Trophoblast cell (in vitro differentiated cells and primary cell): ENCODE measurements at regions not wholly inside any gene's neighbourhood (a gene's known extent, or its start where the extent isn't known, plus 50 kb on each side); places are given as distances from the start of the nearest gene placed in this dataset.

Source experiments
- DNase-seq, 2 donors: peaks; one replicate each; pipeline ENCODE4 v3.0.0-alpha.2; 2016
- H2AFZ ChIP-seq: 2 replicates; pipeline ENCODE4 v1.6.1; 2013; ENCODE audit warnings: low read length, moderate library complexity, mild to moderate bottlenecking; ENCODE audit not compliant: insufficient read depth, poor library complexity
- H2AK5ac ChIP-seq: 2 replicates; pipeline ENCODE4 v1.6.1; 2013; ENCODE audit warnings: mild to moderate bottlenecking, low read length
- H2BK120ac ChIP-seq: 2 replicates; pipeline ENCODE4 v1.6.1; 2013; ENCODE audit warnings: low read length, mild to moderate bottlenecking, moderate library complexity; ENCODE audit not compliant: insufficient read depth, poor library complexity
- H2BK12ac ChIP-seq: 2 replicates; pipeline ENCODE4 v1.6.1; 2013; ENCODE audit warnings: mild to moderate bottlenecking, low read length, moderate library complexity
- H2BK5ac ChIP-seq: 2 replicates; pipeline ENCODE4 v1.6.1; 2013; ENCODE audit warnings: low read length, low read depth, moderate library complexity, mild to moderate bottlenecking; ENCODE audit not compliant: poor library complexity
- H3K14ac ChIP-seq: 2 replicates; pipeline ENCODE4 v1.6.1; 2013; ENCODE audit warnings: mild to moderate bottlenecking, low read length
- H3K18ac ChIP-seq: 2 replicates; pipeline ENCODE4 v1.6.1; 2013; ENCODE audit warnings: mild to moderate bottlenecking, low read length
- H3K23ac ChIP-seq: 2 replicates; pipeline ENCODE4 v1.6.1; 2013; ENCODE audit warnings: low read length
- H3K27ac ChIP-seq: 2 replicates; pipeline ENCODE4 v1.5.1; 2013; ENCODE audit warnings: low read depth, mild to moderate bottlenecking, inconsistent platforms, low read length, moderate library complexity
- H3K27me3 ChIP-seq: 2 replicates; pipeline ENCODE4 v1.6.1; 2013; ENCODE audit warnings: inconsistent platforms, mild to moderate bottlenecking, low read length, moderate library complexity; ENCODE audit not compliant: insufficient read depth
- H3K36me3 ChIP-seq, 2 experiments: 1 replicate in 1 of 2; 2 replicates in 1 of 2; pipeline ENCODE4 v1.6.1; 2013; ENCODE audit warnings: low read length in 2 of 2, mild to moderate bottlenecking in 2 of 2, moderate library complexity in 1 of 2; ENCODE audit not compliant: insufficient read depth in 2 of 2, control insufficient read depth in 1 of 2
- H3K4ac ChIP-seq: 2 replicates; pipeline ENCODE4 v1.6.1; 2013; ENCODE audit warnings: low read depth, mild to moderate bottlenecking, low read length, moderate library complexity
- H3K4me1 ChIP-seq, 2 experiments: 1 replicate in 1 of 2; 2 replicates in 1 of 2; pipeline ENCODE4 v1.6.1; 2013; ENCODE audit warnings: low read length in 2 of 2, mild to moderate bottlenecking in 2 of 2, moderate library complexity in 1 of 2; ENCODE audit not compliant: insufficient read depth in 2 of 2, control insufficient read depth in 1 of 2
- H3K4me2 ChIP-seq: 2 replicates; pipeline ENCODE4 v1.6.1; 2013; ENCODE audit warnings: inconsistent platforms, mild to moderate bottlenecking, low read length, moderate library complexity
- H3K4me3 ChIP-seq: 2 replicates; pipeline ENCODE4 v1.5.1; 2013; ENCODE audit warnings: mild to moderate bottlenecking, low read depth, low read length, inconsistent platforms
- H3K79me1 ChIP-seq: one replicate; pipeline ENCODE4 v1.6.1; 2013; ENCODE audit warnings: low read length
- H3K79me2 ChIP-seq: 2 replicates; pipeline ENCODE4 v1.6.1; 2013; ENCODE audit warnings: low read length, mild to moderate bottlenecking; ENCODE audit not compliant: control insufficient read depth, insufficient read depth, poor library complexity
- H3K9ac ChIP-seq: 2 replicates; pipeline ENCODE4 v1.6.1; 2013; ENCODE audit warnings: mild to moderate bottlenecking, low read length
- H3K9me3 ChIP-seq: 2 replicates; pipeline ENCODE4 v1.6.1; 2013; ENCODE audit warnings: low read depth, mild to moderate bottlenecking, control low read depth, inconsistent platforms, low read length; ENCODE audit not compliant: insufficient read depth
- H4K12ac ChIP-seq: 2 replicates; pipeline ENCODE4 v1.6.1; 2013; ENCODE audit warnings: low read depth, mild to moderate bottlenecking, low read length, moderate library complexity
- H4K8ac ChIP-seq: 2 replicates; pipeline ENCODE4 v1.6.1; 2013; ENCODE audit warnings: low read depth, mild to moderate bottlenecking, low read length, moderate library complexity
- H4K91ac ChIP-seq: one replicate; pipeline ENCODE4 v1.6.1; 2013; ENCODE audit warnings: low read depth, mild to moderate bottlenecking, low read length, moderate library complexity
- WGBS: extraction: QIAGEN DNeasy Blood & Tissue Kit; methylation state at CpG from one replicate; pipeline ENCODE4 v1.1.7; 2013; ENCODE audit warnings: missing lambda C conversion rate; ENCODE audit not compliant: insufficient read length, insufficient coverage; ENCODE audit errors: extremely low coverage; 5-methylcytosine and 5-hydroxymethylcytosine counted together

DNA sequence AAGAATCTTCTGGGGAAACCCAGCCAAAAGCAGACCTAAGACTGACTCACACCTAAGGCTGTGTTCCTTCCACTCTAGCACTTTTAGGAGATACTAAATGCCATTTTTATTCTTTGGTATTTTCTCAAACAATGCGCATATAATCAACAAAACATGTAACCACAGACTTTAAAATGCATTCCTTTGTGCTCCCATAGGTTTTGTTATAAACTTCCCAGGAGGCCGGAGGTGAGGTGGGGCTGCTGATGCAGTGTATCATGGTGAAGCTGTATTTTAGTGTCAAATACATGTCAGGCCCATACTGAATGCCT, 155.2 kb downstream of the BTBD3 start:
- H3K79me1 ChIP-seq: no peaks in the 10 kb centered on the region
- H3K4me3 ChIP-seq: no peak overlapping the region
- no peak overlapping the region for H2BK5ac ChIP-seq
- no peak overlapping the region for H4K8ac ChIP-seq
- no peaks in the 10 kb centered on the region for H3K79me2 ChIP-seq
- DNase-seq: no peak
- H2BK120ac ChIP-seq: no peak overlapping the region
- no peak overlapping the region for H2AK5ac ChIP-seq
- H3K4me2 ChIP-seq: no peak overlapping the region
- WGBS: no CpG with 5 or more reads among the region's 2 CpGs
- H3K14ac ChIP-seq: no peak overlapping the region
- H3K9me3 ChIP-seq: no peaks in the 10 kb centered on the region
- H3K27me3 ChIP-seq: no peaks in the 10 kb centered on the region
- no peak overlapping the region for H3K18ac ChIP-seq
- H4K91ac ChIP-seq: no peak overlapping the region
- H3K27ac ChIP-seq: no peak overlapping the region
- no peak overlapping the region for H3K23ac ChIP-seq
- H4K12ac ChIP-seq: no peak overlapping the region
- H3K9ac ChIP-seq: no peak overlapping the region
- H2AFZ ChIP-seq: no peak overlapping the region
- H3K36me3 ChIP-seq: no peaks in the 10 kb centered on the region
- no peak overlapping the region for H2BK12ac ChIP-seq
- H3K4ac ChIP-seq: no peak overlapping the region
- peaks cover 2 to 3% of the 10 kb centered on the region in 2 experiments for H3K4me1 ChIP-seq

DNA sequence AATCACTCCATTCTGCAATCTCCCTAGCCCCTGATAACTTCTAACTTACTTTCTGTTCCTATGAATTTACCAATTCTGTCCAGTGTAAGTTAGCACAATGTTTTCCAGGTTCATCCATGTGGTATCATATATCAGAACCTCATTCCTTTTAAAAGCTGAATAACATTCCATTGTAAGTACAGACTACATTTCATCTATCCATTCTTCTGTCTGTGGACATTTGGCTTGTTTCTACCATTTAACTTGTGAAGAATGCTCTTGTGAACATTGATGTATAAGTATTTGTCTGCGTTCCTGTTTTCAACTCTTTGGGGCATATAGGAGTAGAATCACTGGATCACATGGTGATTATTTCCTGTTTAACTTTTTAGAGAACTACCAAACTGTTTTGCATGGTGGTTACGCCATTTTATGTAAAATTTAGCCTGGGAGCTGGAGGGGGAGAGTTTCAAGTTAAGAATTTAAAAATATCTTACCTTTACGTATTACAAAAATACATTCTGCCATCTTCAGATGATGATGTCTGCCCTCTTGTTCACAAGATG, 156.5 kb downstream of the BTBD3 start:
- H2BK120ac ChIP-seq: no peak overlapping the region
- H3K14ac ChIP-seq: no peak overlapping the region
- no peak overlapping the region for H3K9ac ChIP-seq
- H3K4me2 ChIP-seq: no peak overlapping the region
- no peak for DNase-seq
- H3K79me1 ChIP-seq: no peaks in the 10 kb centered on the region
- no peak overlapping the region for H3K4me3 ChIP-seq
- H3K4me1 ChIP-seq: no peaks in the 10 kb centered on the region
- no peaks in the 10 kb centered on the region for H3K27me3 ChIP-seq
- H3K27ac ChIP-seq: no peak overlapping the region
- no peak overlapping the region for H3K23ac ChIP-seq
- H3K18ac ChIP-seq: no peak overlapping the region
- no peak overlapping the region for H3K4ac ChIP-seq
- no peak overlapping the region for H4K8ac ChIP-seq
- no peak overlapping the region for H2BK5ac ChIP-seq
- H2BK12ac ChIP-seq: no peak overlapping the region
- no peak overlapping the region for H4K91ac ChIP-seq
- H3K79me2 ChIP-seq: no peaks in the 10 kb centered on the region
- no CpG with 5 or more reads among the region's 3 CpGs for WGBS
- no peak overlapping the region for H2AK5ac ChIP-seq
- H3K36me3 ChIP-seq: no peaks in the 10 kb centered on the region
- H2AFZ ChIP-seq: no peak overlapping the region
- H3K9me3 ChIP-seq: no peaks in the 10 kb centered on the region
- no peak overlapping the region for H4K12ac ChIP-seq

DNA sequence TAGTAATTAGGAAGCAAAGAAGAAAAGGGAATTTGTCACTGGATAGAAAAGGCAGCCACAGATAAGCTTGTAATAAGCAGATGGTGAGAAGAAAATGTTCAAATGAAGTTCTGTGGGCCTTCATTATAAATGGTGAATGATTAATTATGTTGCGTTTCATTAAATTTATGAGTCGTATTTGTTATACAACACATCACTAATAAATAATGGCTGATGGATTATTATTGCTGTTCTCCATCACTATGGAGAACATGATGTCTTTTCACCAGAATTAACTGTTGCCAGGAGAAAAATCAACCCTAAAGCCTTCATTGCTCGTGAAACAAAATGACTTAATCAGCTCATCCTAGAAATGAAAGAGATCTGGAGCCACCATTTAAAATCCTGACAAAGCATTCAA, 158.5 kb downstream of the BTBD3 start:
- no peak overlapping the region for H3K4ac ChIP-seq
- no peak overlapping the region for H2BK12ac ChIP-seq
- DNase-seq: no peak
- no peaks in the 10 kb centered on the region for H3K36me3 ChIP-seq
- H3K23ac ChIP-seq: no peak overlapping the region
- no peaks in the 10 kb centered on the region for H3K79me1 ChIP-seq
- no peak overlapping the region for H4K8ac ChIP-seq
- no peak overlapping the region for H2BK120ac ChIP-seq
- no peak overlapping the region for H4K12ac ChIP-seq
- H3K4me2 ChIP-seq: no peak overlapping the region
- no peak overlapping the region for H3K27ac ChIP-seq
- H2BK5ac ChIP-seq: no peak overlapping the region
- no peaks in the 10 kb centered on the region for H3K4me1 ChIP-seq
- no peak overlapping the region for H3K14ac ChIP-seq
- H3K79me2 ChIP-seq: no peaks in the 10 kb centered on the region
- no peak overlapping the region for H2AK5ac ChIP-seq
- H2AFZ ChIP-seq: no peak overlapping the region
- no peak overlapping the region for H3K9ac ChIP-seq
- no peak overlapping the region for H3K18ac ChIP-seq
- H3K4me3 ChIP-seq: no peak overlapping the region
- H4K91ac ChIP-seq: no peak overlapping the region
- H3K9me3 ChIP-seq: no peaks in the 10 kb centered on the region
- H3K27me3 ChIP-seq: no peaks in the 10 kb centered on the region
- no CpG with 5 or more reads among the region's 3 CpGs for WGBS

DNA sequence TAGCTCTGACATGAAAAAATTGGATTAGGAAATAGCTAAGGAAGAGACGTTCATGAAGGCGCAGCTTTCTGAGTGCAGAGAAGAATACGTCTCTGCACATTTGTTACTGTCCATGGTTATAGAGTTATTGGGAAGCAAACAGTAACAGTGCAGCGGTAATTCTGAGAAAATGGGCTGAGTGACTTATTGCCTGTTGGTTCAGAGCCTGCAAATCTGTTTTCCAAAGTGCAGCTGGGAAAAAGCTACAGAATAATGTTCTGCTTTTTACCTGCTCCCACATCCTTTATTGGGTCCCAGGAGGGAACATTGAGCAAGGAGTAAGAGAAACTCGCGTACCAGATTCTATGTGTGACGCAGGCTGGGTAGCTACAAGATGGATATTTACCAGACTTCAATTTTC, 160.2 kb downstream of the BTBD3 start:
- Histone ChIP-seq H4K12ac (no peak overlapping the region), H3K18ac (no peak overlapping the region), H3K36me3 (no peaks in the 10 kb centered on the region), H3K27me3 (no peaks in the 10 kb centered on the region), H3K4ac (no peak overlapping the region), H3K9ac (no peak overlapping the region), H2BK120ac (no peak overlapping the region), H3K9me3 (no peaks in the 10 kb centered on the region), H3K23ac (no peak overlapping the region), H3K79me1 (no peaks in the 10 kb centered on the region), H4K91ac (no peak overlapping the region), H4K8ac (no peak overlapping the region), H3K4me3 (no peak overlapping the region), H3K27ac (no peak overlapping the region), H2AFZ (no peak overlapping the region), H2BK12ac (no peak overlapping the region), H3K14ac (no peak overlapping the region), H2AK5ac (no peak overlapping the region), H3K4me2 (no peak overlapping the region), H3K4me1 (no peaks in the 10 kb centered on the region), H2BK5ac (no peak overlapping the region), H3K79me2 (no peaks in the 10 kb centered on the region)
- no peak for DNase-seq
- no CpG with 5 or more reads among the region's 7 CpGs for WGBS
